HPDE6-E6E7 (cell line): ENCODE measurements at regions not wholly inside any gene's neighbourhood (a gene's known extent, or its start where the extent isn't known, plus 50 kb on each side); places are given as distances from the start of the nearest gene placed in this dataset.

Experiments
- DNase-seq: peaks from one replicate; pipeline ENCODE4 v3.0.0; 2011; ENCODE audit warnings: missing footprints; ENCODE audit errors: extremely low spot score

- DNase-seq = no peak
These were observed 483.7 kb upstream of the INTU start for GRCh38 chr4:127149086-127149485.

DNA sequence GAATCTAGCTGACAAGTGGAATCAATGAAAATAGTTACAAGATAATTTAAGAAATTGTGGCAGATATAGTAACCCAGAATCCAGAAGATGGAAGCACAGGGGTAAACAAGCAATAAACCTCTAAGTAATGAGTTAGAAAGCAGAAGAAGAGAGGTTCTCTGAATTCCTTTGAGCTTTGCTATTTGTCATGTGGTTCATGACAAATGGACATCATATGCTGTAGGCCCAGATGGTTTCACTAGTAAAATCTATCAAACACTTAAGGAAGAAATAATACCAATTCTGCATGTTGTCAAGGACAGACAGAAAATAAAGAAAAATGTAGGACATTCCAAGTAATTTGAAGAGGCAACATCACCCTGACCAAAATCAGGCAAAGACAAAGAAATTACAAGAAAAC is 480.8 kb upstream of the INTU start:
- no peak for DNase-seq

DNA sequence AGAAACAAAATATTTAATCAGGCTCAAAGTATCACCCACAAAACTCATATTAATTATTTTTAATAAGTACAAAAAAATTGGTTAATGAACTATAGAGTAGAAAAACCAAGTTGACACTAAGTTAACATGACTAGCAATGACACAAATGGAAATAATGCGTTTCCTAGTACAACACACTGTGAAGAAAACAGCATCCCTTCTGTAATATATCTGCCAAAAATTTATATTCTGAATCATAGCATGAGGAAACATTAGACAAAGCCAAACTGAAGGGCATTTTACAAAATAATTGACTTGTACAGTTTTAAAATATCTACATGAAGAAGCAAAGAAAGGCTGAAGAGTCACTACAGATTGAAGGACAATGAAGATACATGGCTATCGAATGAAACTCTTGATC is 477.6 kb upstream of the INTU start:
- DNase-seq = no peak

DNA sequence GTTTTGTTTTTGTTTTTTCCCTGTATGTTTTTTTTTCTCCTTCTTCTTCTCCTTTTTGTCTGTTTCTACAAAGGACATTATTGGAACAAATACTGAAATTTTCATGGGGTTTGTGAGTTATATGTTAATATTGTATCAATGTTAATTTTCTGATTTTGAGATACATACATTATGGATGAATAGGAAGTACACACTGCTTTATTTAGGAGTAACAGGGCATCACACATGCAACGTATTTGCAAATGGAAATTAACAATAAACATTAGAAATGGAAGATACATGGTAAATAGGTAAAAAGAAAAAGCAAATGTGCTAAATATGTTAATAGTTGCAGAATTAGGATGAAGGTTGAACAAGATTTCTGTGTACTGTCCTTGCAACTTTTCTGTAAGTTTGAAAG is 477.2 kb upstream of the INTU start:
- DNase-seq = no peak

GRCh38 chr4:127162741-127163140 is 470.0 kb upstream of the INTU start:
- DNase-seq = no peak

DNA sequence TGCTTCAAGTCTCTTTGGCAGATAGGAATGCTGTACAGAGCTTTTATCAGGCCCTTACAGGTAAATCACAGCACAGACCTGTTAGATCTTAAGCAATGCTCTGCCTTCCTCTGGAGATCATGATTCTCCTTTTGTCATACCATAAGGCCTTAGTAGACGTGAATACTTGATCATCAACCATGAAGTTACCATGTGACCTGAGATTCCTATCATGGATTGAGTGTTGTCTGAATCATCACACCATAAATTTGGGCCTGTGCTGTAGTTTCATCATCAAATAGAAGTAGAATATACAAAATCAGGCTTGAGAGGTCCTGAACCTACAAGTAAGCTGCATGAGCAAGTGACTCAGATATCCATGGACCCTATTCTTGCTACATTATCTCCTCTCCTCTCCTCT is 466.8 kb upstream of the INTU start:
- no peak for DNase-seq

DNA sequence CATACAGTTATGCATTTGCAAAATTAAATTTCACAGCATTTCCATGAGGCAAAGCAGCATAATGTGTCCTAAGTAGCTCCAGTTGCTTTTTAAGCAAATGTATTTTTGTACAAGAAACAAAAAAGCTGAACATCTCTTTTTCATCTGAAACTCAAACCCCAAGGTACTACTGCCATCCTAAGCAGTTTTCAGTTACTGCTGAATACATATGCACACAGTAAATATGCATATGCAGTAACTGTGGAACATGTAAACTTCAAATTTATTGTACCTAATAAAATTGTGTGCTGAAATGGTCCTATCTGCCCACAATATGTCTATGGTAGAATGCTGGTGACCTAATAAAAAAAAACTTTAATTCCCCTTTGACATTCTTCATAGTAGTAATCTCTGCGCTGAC is 458.6 kb upstream of the INTU start:
- no peak for DNase-seq

GRCh38 chr4:127174616-127175015 is 458.1 kb upstream of the INTU start:
- no peak for DNase-seq

DNA sequence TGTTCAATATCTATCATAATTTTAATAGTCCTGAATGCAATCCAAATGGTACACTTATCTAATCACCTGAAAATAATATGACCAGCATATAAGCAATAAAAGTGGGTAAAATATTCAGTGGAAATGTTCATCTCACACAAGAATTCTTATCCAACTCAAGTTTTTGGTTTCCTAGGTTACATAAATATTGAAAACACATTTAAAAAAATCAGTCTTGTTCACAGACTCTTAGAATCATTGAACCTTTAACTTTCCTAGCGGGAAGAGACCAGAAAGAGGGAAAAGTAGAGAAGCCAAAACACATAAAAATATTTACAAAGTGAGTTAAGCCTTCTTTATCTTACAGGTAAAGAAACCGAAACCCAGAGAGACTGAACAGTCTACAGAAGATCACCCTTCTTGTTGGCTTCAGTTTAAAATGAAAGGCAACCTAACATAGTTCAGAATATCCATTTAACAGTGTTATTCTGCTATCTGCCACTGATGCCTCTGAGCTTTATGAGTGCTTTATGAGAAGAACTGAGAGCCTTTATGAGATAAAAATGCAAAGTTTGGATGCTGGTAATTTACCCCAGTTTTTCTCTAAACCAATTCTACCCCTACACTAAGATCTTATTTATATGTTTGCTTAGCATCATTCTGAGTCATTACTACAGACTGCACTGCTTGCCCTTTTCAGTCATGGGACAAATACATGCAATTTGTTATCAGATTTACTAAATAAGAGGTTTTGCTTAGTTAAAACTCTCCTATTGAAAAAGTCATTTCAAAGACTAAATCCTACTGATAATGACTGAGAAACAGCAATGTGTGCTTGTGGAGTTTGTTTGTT is 453.3 kb upstream of the INTU start:
- DNase-seq = no peak

DNA sequence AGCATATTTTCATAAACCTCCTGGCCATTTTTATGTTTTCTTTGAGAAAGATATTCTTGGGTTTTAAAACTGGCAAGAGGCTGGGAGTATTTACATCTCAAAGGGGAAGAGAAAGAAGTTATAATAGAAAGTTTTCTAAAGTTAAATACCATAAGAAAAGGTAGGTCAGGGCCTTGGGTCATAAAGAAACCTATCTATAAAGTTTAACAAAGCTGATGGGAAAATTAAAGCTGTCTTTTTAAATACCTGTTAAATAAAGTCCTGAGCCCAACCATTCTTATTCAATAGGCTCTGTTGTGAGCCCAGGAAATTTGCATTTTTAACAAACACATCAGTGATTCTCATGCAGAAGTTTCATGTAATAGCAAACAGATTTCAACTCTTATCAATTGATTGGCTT is 451.8 kb upstream of the INTU start:
- DNase-seq = no peak

DNA sequence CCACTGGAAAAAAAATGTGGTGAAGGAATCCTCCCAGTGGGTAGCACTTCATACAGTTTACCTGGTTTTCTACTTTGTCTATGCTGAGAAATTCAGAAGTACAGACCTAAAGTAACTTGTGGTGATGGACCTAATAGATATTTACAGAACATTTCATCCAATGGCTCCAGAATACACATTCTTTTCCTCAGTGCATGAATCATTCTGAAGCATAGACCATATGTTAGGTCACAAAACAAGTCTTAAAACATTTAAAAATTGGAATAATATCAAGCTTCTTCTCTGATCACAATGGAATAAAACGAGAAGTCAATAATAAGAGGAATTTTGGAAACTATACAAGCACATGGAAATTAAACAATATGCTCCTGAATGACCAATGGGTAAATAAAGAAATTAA is 450.1 kb upstream of the INTU start:
- no peak for DNase-seq

GRCh38 chr4:127188847-127189246 is 443.9 kb upstream of the INTU start:
- DNase-seq = no peak

DNA sequence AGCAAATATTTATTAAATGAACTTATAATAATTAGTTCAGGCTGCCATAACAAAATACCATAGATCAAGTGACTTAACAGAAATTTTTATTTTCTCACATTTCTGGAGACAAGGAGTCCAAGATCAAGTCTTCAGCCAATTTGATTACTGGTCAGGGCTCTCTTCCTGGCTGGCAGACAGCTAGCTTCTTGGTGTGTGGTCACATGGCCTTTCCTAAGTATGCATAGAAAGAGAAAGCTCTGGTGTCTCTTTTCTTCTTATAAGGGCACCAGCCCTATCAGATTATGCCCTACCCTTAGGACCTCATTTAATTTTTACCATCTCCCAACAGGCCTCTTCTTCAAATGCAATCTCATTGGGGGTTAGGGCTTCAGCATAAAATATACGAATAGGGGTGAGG is 438.5 kb upstream of the INTU start:
- no peak for DNase-seq

DNA sequence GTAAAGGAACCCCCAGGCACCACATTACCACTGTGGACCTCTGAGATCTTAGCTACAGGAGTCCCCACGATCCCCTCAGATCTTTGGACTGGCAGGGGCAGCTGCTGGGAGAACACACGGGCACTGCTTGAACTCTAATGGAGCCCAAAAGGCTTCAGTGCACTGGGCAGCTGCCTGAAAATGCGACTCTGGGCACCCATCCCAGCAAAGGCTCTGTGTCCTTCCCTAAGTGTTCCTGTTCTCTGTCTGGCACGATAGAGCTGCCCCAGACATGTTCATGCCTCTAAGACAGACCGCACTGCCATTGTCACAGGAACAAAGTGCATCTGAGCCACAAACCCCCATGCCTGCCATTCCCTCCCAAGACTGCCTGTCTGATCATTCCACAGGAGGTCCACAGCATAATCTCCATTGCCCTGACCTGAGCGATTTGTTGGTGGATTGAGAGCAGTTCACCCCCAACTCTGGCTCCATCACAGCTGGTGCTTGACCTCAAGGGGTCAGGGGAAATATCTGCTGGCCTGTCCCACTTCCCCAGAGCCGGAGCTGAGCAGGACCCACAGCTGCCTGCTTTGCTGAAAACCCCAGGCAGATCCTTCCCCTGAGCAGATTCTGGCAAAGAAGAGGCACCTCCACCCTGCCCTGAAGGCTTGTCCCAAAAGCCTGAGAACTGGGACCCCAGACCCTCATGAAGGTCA is 436.0 kb upstream of the INTU start:
- no peak for DNase-seq

DNA sequence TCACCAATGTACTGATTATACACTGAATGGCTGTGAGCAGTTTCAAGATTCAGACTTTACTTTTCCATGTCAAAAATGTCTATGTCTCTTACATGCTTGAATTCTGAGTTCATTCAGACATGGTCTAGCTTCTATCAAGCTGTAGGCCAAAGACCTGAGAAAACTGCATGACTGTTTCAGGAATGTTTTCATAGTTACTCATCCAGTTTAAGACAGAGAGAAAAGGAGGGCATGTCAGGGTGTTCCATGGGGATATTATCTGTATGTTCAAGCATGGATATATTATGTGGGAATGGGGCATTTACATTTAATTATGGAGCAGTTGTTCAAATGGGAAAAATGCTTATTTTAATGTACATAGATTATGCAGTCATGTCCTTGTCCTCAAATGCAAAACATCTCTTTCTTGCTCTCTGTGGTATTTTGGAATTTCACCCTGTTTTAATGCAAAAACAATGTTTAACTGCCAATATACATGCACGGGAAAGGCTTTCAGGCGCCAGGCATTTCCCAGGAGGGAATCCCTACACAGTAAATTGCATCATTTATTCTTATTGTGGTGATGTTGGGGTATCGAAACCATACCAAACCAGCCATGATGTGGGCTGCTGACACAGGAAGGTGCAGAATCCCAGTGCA is 429.1 kb upstream of the INTU start:
- no peak for DNase-seq

DNA sequence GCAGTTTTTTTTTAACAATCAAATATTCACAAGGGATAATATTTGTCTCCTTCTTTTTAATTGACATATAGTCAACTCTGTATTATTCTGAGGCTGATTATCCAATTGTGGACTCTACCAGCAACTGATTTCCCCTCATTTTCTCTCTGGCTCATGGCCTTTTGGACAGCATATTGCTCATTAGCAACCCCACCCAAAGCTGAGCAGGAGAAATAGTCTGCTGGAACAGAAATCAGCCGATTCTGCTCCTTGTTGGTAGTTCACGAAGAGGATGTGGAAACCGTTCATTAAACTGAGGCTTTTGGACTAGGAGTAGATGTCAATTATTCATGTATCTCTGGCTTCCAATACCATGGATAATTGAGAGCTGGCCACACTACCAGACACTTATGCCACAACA is 428.4 kb upstream of the INTU start:
- no peak for DNase-seq

- no peak for DNase-seq
These were observed 423.1 kb upstream of the INTU start for GRCh38 chr4:127209580-127210095.

DNA sequence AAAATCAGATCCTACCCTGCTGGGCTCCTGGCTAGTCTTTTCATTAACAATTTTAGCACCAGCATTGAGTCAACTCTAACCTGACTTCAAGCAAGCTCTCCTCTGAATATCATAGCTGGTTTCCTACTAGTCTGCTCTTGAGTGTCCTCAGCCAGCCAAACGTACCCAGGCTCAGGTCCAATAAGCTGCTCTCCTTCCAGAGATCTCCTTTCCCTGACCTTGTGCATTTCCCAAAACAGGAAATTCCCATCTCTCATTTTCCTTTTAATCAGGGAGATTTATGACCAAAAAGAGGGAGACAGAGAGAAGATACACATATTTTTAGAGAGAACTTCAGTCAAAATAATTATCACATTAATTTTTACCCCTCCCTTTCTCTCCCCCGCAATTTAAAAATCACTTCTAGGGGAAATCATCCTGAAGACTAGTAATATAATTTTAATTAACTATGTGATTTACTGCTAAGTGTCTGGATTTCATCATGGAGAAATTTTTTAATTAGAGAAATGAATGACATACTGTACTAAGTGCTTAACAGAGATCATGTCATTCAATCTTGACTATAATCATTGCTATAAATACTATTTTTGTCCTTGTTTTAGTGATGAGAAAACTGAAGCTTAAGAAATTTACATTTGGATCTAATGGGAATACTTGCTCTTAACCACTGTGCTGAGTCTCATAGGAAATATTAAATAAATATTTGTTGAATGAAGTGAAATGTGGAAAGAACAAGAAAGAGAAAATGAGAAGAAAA is 421.7 kb upstream of the INTU start:
- DNase-seq = no peak

DNA sequence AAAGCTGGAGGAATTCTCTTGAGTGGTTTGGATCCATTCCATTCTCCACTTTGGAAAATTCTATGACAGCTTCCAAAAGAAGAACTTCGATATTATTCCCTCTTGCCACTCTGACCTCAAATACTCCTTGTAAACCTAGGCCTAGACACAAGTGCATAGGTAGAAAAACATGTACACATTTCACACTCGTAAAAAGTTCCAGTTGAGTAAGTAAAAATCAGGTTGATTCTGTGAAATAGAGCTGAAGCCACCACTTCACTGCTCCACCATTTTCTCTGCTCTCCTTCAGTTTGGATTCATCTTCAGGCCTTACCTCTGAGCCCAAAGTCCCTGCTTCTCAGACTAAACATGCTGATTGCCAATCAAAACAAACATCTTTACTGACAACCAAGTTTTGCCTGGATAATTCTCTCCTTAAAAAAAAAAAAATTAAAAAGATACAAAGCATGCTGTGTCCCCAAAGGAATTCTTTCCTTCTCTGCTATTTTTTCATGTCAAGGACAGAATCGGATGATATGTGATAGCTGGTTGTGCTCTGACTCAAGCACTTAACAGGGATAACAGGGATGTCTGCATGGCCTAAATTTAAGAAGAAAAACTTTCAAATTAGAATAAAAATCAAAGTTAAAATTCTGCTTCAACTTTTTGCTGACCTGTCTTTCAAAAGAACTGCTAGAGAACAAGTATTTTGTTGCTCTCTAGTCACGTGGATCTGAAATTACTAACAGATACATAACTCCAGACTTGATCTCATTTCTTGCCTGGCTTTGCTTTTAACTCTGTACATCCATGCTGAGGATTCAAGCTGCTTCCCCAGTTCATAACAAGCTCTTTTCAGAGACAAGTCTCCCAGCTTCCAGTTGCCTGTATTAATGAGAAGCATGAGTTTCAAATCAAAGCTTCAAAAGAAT is 420.9 kb upstream of the INTU start:
- no peak for DNase-seq

DNA sequence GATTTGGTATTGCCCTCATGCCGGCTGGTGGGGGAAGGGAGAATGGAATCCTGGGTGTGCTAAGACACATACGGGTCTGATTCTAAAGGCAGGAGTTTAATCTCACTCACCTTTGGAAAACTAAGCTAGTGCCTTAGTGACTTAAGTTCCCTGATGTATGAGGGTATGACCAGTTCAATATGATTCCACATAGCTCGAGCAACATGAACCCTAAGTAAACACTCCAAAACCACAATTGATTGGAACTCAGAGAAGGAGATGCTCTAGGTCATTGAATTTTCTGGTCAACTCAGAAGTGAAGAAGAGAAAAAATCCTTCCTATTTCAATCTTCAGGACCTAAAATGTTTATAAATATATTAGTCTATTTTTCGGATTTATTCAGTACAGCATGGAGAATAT is 420.1 kb upstream of the INTU start:
- DNase-seq = no peak

DNA sequence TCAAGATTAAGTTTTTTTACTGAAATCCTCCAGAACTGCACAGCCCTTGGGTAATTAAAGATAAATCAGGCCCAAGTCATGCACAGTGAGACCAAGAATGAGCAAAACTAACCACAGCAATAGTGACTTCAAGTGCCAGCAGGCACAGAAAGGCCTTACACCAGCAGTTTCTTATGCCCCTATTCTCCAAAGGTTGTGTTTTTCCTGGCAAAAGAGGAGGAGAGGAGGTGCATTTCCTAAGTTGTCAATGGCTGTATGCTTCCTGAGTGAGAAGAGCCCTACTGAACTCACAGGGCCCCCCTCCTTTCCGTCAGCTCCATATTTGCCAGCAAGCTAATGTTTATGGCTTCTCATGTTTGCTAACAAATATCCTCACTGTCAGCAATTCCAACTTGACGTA is 418.7 kb upstream of the INTU start:
- no peak for DNase-seq
